ENCODE measurements at regions not wholly inside any gene's neighbourhood (a gene's known extent, or its start where the extent isn't known, plus 50 kb on each side); places are given as distances from the start of the nearest gene placed in this dataset.

DNA sequence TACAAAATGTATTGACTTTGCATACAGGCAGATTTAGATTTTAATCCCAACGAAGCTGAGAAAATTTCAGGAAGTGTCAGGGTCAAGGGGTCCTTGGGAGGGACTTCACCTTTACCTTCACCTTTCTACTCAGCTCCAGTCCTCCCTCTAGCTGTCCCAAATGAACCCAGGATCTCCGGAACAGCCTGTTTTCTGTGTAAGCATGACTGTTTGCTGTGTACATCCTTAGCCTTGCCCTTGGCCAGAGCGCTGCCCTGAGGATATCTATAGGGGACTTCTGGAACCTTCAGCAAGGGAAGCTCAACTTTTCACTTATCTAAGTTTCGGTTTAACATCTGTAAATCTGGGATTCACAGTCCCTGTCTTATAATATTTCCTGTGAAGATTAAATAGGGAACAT, 246.8 kb upstream of the ST6GAL2 start (continued):
- TF ChIP-seq, protein P1, sequence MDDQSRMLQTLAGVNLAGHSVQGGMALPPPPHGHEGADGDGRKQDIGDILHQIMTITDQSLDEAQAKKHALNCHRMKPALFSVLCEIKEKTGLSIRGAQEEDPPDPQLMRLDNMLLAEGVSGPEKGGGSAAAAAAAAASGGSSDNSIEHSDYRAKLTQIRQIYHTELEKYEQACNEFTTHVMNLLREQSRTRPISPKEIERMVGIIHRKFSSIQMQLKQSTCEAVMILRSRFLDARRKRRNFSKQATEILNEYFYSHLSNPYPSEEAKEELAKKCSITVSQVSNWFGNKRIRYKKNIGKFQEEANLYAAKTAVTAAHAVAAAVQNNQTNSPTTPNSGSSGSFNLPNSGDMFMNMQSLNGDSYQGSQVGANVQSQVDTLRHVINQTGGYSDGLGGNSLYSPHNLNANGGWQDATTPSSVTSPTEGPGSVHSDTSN (IDR thresholded peaks at IDR 0.05) = no peak

DNA sequence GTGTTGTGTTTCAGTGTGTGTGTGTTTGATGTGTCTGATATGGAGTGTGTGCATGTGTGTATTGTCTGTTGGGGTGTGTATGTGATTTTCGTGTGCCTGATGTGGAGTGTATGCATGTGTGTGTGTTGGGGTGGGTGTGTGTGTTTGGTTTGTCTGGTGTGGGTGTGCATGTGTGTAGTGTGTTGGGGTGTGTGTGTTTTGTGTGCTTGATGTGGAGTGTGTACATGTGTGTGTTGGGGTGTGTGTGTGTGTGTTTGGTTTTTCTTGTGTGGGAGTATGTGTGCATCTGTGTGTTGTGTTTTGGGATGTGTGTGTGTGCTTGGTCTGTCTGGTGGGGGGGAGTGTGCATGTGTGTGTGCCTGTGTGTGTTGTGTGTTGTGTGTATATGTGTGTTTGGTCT, 247.4 kb upstream of the ST6GAL2 start:
- Histone ChIP-seq H3K27ac (ENCODE audit: low read depth in 2 of 2, low read length in 1 of 2) (no peak overlapping the region), H3K4me2 (no peak overlapping the region), H3K4me3 (ENCODE audit: low read depth in 2 of 2, low read length in 1 of 2) (no peak overlapping the region), H3K79me2 (ENCODE audit: insufficient read depth) (no peaks in the 10 kb centered on the region), H4K20me1 (ENCODE audit: insufficient read depth) (no peaks in the 10 kb centered on the region), H3K4me1 (ENCODE audit: control insufficient read depth in 1 of 2, insufficient read depth in 2 of 2, low read depth in 1 of 2, low read length in 1 of 2) (no peaks in the 10 kb centered on the region), H3K9me3 (no peaks in the 10 kb centered on the region), H3F3A (replicated peaks; ENCODE audit: insufficient read depth) (no peaks in the 10 kb centered on the region), H3K36me3 (replicated peaks in 1 of 2; ENCODE audit: control insufficient read depth in 1 of 2, insufficient read depth in 2 of 2, low read length in 1 of 2) (no peaks in the 10 kb centered on the region), H3K27me3 (ENCODE audit: insufficient read depth) (no peaks in the 10 kb centered on the region), H3K9me2 (no peaks in the 10 kb centered on the region), H3K9ac (no peak overlapping the region), H2AFZ (ENCODE audit: low read depth) (no peak overlapping the region)
- ChIA-PET POLR2A (no interaction called here), CTCF (no interaction called here)
- DNase-seq = no peak
- TF ChIP-seq EP300 (IDR thresholded peaks at IDR 0.05; ENCODE audit: borderline replicate concordance in 1 of 2, low read depth in 1 of 2, low read length in 1 of 2) (no peak), RAD21 (IDR thresholded peaks at IDR 0.05; ENCODE audit: low read length) (no peak), YY1 (IDR thresholded peaks at IDR 0.05; ENCODE audit: low read depth) (no peak)
- TF ChIP-seq, protein P2, sequence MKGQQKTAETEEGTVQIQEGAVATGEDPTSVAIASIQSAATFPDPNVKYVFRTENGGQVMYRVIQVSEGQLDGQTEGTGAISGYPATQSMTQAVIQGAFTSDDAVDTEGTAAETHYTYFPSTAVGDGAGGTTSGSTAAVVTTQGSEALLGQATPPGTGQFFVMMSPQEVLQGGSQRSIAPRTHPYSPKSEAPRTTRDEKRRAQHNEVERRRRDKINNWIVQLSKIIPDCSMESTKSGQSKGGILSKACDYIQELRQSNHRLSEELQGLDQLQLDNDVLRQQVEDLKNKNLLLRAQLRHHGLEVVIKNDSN (IDR thresholded peaks at IDR 0.05; ENCODE audit: borderline replicate concordance, low read depth) = no peak
- TF ChIP-seq, protein P3, sequence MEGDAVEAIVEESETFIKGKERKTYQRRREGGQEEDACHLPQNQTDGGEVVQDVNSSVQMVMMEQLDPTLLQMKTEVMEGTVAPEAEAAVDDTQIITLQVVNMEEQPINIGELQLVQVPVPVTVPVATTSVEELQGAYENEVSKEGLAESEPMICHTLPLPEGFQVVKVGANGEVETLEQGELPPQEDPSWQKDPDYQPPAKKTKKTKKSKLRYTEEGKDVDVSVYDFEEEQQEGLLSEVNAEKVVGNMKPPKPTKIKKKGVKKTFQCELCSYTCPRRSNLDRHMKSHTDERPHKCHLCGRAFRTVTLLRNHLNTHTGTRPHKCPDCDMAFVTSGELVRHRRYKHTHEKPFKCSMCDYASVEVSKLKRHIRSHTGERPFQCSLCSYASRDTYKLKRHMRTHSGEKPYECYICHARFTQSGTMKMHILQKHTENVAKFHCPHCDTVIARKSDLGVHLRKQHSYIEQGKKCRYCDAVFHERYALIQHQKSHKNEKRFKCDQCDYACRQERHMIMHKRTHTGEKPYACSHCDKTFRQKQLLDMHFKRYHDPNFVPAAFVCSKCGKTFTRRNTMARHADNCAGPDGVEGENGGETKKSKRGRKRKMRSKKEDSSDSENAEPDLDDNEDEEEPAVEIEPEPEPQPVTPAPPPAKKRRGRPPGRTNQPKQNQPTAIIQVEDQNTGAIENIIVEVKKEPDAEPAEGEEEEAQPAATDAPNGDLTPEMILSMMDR (IDR thresholded peaks at IDR 0.05) = no peak
- TF ChIP-seq, protein P4, sequence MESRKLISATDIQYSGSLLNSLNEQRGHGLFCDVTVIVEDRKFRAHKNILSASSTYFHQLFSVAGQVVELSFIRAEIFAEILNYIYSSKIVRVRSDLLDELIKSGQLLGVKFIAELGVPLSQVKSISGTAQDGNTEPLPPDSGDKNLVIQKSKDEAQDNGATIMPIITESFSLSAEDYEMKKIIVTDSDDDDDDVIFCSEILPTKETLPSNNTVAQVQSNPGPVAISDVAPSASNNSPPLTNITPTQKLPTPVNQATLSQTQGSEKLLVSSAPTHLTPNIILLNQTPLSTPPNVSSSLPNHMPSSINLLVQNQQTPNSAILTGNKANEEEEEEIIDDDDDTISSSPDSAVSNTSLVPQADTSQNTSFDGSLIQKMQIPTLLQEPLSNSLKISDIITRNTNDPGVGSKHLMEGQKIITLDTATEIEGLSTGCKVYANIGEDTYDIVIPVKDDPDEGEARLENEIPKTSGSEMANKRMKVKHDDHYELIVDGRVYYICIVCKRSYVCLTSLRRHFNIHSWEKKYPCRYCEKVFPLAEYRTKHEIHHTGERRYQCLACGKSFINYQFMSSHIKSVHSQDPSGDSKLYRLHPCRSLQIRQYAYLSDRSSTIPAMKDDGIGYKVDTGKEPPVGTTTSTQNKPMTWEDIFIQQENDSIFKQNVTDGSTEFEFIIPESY (IDR thresholded peaks at IDR 0.05; ENCODE audit: borderline replicate concordance, low read depth) = no peak
- TF ChIP-seq, protein P5, sequence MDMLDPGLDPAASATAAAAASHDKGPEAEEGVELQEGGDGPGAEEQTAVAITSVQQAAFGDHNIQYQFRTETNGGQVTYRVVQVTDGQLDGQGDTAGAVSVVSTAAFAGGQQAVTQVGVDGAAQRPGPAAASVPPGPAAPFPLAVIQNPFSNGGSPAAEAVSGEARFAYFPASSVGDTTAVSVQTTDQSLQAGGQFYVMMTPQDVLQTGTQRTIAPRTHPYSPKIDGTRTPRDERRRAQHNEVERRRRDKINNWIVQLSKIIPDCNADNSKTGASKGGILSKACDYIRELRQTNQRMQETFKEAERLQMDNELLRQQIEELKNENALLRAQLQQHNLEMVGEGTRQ (IDR thresholded peaks at IDR 0.05; ENCODE audit: borderline replicate concordance, low read depth, low read length) = no peak
- TF ChIP-seq, protein P6, sequence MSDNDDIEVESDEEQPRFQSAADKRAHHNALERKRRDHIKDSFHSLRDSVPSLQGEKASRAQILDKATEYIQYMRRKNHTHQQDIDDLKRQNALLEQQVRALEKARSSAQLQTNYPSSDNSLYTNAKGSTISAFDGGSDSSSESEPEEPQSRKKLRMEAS (IDR thresholded peaks at IDR 0.05; ENCODE audit: low read depth) = no peak
- WGBS (ENCODE audit: low lambda C conversion rate) = 17% methylated on average over 1 of the region's 1 CpG

All from SK-N-SH (cell line).